ENCODE measurements at regions not wholly inside any gene's neighbourhood (a gene's known extent, or its start where the extent isn't known, plus 50 kb on each side); places are given as distances from the start of the nearest gene placed in this dataset.

DNA sequence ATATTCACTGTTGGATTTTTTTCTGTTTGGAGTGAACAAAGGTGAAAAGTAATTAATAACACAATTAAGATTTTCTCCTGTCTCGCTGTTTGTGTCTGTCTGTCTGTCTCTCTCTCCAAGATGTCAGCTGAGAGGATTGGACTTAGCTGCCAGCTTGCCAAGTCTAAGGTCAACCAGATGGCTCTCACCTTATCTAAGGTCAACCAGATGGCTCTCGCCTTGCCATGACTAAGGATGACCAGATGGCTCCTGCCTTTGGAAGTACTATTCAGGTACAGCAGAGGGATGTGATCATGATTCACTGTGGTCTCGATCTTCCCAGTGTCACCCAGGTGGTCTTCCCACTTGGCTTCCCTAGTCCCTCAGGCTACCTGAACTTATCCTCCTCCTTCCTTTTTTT lies 1436.4 kb downstream of the UQCRFS1 start:
- TF ChIP-seq, protein P1, sequence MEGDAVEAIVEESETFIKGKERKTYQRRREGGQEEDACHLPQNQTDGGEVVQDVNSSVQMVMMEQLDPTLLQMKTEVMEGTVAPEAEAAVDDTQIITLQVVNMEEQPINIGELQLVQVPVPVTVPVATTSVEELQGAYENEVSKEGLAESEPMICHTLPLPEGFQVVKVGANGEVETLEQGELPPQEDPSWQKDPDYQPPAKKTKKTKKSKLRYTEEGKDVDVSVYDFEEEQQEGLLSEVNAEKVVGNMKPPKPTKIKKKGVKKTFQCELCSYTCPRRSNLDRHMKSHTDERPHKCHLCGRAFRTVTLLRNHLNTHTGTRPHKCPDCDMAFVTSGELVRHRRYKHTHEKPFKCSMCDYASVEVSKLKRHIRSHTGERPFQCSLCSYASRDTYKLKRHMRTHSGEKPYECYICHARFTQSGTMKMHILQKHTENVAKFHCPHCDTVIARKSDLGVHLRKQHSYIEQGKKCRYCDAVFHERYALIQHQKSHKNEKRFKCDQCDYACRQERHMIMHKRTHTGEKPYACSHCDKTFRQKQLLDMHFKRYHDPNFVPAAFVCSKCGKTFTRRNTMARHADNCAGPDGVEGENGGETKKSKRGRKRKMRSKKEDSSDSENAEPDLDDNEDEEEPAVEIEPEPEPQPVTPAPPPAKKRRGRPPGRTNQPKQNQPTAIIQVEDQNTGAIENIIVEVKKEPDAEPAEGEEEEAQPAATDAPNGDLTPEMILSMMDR (IDR thresholded peaks at IDR 0.05; ENCODE audit: low read depth, low read length, missing control alignments), result no peak
- DNase-seq (ENCODE audit: low read depth), result no peak
- H3K4me3 ChIP-seq (ENCODE audit: low read depth, low read length), result no peak overlapping the region

DNA sequence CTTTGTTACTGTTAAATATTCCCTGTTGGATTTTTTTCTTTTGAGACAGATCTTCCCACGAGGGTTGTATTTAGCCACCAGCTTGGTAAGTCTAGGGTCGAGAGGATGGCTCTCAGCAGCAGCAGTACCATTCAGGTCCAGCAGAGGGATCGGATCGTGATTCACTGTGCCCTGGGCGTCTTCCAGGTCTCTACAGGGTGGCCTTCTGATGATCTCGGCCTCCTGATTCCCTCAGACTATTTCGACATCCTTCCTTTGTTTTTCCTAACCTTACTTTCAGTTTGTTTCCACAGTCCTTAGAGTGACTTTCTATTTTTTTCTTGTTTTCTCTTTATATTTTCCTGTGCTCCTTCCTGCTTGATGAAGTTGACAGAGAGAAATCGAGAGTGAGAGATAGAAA lies 1436.9 kb downstream of the UQCRFS1 start:
- TF ChIP-seq, protein P1 (IDR thresholded peaks at IDR 0.05; ENCODE audit: low read depth, low read length, missing control alignments), result peak; percentile 49
- no peak for DNase-seq (ENCODE audit: low read depth)

DNA sequence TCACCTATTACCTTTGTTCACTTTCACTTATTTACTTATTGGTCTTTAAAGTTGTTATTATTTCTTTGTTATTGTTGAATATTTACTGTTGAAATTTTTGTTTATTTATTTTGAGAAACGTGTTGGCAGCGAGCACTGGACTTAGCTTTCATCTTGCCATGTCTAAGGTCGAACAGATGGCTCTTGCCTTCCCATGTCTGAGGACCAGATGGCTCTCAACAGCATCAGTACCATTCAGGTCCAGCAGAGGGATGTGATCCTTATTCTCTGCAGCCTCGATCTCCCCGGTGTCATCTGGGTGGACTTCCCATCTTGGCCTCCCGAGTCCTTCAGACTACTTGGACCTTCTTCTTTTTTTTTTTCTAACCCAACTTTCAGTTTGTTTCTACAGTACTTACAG lies 1437.6 kb downstream of the UQCRFS1 start:
- no peak for DNase-seq (ENCODE audit: low read depth)
- TF ChIP-seq, protein P1 (IDR thresholded peaks at IDR 0.05; ENCODE audit: low read depth, low read length, missing control alignments), result peak; percentile 25
- no peak overlapping the region for H3K4me3 ChIP-seq (ENCODE audit: low read depth, low read length)

More for the DNA sequence above, 1436.9 kb downstream of the UQCRFS1 start:
- H3K4me3 ChIP-seq (ENCODE audit: low read depth, low read length), result no peak overlapping the region

DNA sequence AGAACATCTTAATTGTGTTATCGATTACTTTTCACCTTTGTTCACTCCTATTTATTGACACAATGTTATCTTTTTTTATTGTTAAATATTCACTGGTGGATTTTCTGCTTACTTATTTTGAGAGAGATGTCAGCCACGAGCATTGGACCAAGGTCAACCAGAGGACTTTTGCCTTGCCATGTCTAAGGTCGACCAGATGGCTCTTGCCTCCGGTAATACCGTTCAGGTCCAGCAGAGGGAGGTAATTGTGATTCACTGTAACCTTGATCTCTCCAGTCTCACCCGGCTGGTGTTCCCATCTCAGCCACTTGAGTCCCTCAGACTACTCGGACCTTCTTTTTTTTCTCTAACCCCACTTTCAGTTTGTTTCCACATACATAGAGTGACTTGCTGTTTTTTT lies 1438.1 kb downstream of the UQCRFS1 start:
- H3K4me3 ChIP-seq (ENCODE audit: low read depth, low read length), result no peak overlapping the region
- TF ChIP-seq, protein P1 (IDR thresholded peaks at IDR 0.05; ENCODE audit: low read depth, low read length, missing control alignments), result peak; percentile 61
- no peak for DNase-seq (ENCODE audit: low read depth)

DNA sequence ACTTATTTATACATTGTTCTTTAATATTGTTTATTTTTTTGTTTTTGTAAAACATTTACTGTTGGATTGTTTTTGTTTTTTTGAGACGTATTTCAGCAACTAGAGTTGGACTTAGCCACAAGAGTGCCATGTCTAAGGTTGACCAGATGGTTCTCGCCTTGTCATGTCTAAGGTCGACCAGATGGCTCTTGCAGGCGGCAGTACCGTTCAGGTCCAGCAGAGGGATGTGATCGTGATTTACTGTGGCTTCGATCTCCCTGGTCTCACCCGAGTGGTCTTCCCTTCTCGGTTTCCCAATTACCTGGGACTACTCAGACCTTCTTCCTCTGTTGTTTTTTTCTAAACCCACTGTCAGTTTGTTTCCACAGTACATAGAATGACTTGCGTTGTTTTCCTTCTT lies 1438.6 kb downstream of the UQCRFS1 start:
- no peak overlapping the region for H3K4me3 ChIP-seq (ENCODE audit: low read depth, low read length)
- DNase-seq (ENCODE audit: low read depth), result no peak
- TF ChIP-seq, protein P1 (IDR thresholded peaks at IDR 0.05; ENCODE audit: low read depth, low read length, missing control alignments), result peak; percentile 47

DNA sequence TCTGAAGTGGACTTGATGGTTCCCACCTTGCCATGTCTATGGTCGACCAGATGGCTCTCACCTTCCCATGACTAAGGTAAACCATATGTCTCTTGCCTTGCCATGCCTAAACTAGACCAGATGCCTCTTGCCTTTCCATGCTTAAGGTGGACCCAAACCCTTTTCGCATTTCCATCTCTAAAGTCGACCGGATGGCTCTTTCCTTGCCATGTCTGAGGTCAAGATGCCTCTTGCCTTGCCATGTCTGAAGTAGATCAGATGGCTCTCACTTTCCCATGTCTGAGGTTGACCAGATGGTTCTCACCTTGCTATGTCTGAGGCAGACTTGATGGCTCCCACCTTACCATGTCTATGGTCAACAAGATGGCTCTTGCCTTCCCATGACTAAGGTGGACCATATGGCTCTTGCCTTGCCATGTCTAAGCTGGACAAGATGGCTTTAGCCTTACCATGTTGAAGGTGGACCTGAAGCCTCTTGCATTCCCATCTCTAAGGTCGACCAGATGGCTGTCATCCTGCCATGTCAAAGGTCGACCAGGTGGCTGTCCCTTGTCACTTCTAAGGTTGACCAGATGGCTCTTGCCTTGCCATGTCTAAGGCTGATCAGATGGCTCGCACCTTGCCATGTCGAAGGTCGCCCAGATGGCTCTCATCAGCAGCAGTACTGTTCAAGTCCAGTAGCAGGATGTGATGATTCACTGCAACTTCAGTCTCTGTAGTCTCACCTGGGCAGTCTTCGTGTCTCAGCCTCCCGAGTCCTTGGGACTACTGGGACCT lies 1439.4 kb downstream of the UQCRFS1 start:
- H3K4me3 ChIP-seq (ENCODE audit: low read depth, low read length), result no peak overlapping the region
- TF ChIP-seq, protein P1 (IDR thresholded peaks at IDR 0.05; ENCODE audit: low read depth, low read length, missing control alignments), result no peak
- no peak for DNase-seq (ENCODE audit: low read depth)

DNA sequence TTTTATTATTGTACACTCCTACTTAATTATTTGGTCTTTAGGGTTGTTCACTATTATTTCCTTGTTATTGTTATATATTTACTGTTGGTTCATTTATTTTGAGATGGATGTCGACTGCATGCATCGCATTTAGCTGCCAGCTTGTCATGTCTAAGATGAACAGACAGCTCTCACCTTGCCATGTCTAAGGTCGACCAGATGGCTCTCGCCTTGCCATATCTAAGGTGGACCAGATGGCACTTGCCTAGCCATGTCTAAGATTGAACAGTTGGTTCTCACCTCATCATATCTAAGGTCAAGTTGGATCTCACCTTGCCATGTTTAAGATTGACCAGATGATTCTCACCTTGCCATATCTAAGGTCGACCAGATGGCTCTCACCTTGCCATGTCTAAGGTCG lies 1440.9 kb downstream of the UQCRFS1 start:
- no peak for DNase-seq (ENCODE audit: low read depth)
- no peak overlapping the region for H3K4me3 ChIP-seq (ENCODE audit: low read depth, low read length)
- TF ChIP-seq, protein P1 (IDR thresholded peaks at IDR 0.05; ENCODE audit: low read depth, low read length, missing control alignments), result no peak
